ENCODE measurements at regions not wholly inside any gene's neighbourhood (a gene's known extent, or its start where the extent isn't known, plus 50 kb on each side); places are given as distances from the start of the nearest gene placed in this dataset.

DNA sequence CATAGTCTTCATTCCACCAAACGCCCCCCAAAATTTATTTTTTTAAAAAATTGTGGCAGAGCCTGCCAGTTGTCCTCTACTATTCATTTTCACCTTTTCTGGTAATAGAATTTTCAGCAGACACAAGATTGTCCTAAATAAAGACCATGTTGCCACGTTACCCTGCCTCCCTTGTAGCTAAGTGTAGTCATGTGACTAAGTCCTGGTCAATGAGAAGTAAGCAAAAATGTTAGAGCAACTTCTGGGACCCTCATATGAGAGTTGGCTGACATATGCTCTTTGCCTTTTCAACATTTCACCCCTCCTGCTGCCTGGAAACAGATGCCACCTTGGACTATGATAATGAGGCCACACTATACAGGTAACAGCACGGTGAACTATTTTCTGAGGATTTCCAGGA, 203.1 kb downstream of the PIK3R1 start:
- ATAC-seq (no peak), DNase-seq (no peak)
- Histone ChIP-seq H3K4me1 (peaks cover 0 to 23% of the 10 kb centered on the region in 2 donors), H3K4me3 (no peak overlapping the region), H3K36me3 (no peaks in the 10 kb centered on the region), H3K27me3 (no peaks in the 10 kb centered on the region), H3K27ac (no peak overlapping the region), H3K9me3 (no peaks in the 10 kb centered on the region)
- TF ChIP-seq, protein P1, sequence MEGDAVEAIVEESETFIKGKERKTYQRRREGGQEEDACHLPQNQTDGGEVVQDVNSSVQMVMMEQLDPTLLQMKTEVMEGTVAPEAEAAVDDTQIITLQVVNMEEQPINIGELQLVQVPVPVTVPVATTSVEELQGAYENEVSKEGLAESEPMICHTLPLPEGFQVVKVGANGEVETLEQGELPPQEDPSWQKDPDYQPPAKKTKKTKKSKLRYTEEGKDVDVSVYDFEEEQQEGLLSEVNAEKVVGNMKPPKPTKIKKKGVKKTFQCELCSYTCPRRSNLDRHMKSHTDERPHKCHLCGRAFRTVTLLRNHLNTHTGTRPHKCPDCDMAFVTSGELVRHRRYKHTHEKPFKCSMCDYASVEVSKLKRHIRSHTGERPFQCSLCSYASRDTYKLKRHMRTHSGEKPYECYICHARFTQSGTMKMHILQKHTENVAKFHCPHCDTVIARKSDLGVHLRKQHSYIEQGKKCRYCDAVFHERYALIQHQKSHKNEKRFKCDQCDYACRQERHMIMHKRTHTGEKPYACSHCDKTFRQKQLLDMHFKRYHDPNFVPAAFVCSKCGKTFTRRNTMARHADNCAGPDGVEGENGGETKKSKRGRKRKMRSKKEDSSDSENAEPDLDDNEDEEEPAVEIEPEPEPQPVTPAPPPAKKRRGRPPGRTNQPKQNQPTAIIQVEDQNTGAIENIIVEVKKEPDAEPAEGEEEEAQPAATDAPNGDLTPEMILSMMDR (IDR thresholded peaks at IDR 0.05) = no peak
- intact Hi-C loops (cut with DNase I) = no loop called here

DNA sequence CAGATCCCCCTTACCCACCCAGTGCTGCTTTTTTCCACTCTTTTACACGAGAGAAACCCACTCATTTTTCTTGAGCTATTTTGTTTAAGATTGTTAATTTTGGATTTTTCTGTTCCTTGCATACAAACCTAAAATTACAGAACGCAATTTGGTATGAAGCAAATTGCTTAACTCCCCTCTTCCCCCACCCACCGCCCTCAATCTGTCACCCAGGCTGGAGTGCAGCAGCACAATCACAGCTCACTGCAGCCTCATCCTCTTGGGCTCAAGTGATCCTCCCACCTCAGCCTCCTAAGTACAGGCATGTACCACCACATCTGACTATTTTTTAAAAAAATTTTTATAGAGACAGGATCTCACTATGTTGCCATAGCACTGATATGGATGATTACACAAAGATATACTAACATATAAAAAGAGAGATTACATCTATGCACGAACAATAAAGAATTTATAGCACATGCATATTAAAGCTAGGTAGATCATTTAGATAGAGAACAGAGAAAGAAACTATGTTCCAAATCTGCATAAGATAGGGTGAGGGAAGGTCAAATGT, 203.6 kb downstream of the PIK3R1 start:
- DNase-seq = no peak
- Histone ChIP-seq H3K27ac (peak overlapping the region in 1 of 2 donors; percentile 14), H3K27me3 (no peaks in the 10 kb centered on the region), H3K4me1 (peaks cover 0 to 23% of the 10 kb centered on the region in 2 donors), H3K4me3 (no peak overlapping the region), H3K9me3 (no peaks in the 10 kb centered on the region), H3K36me3 (no peaks in the 10 kb centered on the region)
- intact Hi-C loops (cut with DNase I) = no loop called here
- no peak for ATAC-seq
- TF ChIP-seq, protein P1 (IDR thresholded peaks at IDR 0.05) = no peak

DNA sequence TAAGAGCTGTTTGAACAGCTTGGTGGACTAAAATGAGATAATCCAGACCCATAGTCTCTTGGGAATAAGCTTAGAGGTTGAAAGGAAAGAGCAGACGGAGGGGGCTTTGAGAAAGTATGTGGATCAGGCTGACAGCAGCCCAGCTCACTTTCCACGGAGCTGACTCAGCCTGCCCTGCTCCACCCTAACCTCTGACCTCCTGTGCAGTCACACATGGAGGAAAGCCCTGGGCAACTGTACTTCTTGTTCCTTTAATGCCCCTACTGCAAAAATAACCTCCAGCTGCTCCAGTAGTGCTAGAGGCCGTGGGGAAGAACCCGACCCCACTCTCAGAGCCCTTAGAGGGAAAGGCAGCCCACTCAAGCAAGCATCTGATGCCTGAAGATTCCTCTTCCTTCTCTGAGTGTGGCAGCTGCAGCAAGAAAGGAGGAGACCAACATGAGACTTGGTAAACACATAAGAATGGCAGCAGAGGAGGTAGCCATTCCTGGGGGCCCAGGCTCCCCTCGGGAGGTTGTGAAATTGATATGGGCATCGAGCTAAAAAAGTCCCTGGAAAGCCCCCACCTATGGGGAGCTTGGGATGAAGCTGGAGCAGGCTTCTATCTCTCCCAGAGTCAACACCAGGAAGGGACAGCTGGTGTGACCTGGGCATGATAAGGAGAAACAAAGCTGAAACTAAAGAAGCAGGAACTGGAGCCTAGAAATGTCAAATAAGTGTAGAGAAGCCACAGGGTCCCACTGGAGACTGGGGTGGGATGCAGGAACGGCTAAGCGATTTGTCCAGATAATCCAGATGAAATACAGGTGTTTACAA, 204.3 kb downstream of the PIK3R1 start:
- TF ChIP-seq, protein P1 (IDR thresholded peaks at IDR 0.05) = no peak
- Histone ChIP-seq H3K27ac (peak overlapping the region in 1 of 2 donors; percentile 14), H3K36me3 (no peaks in the 10 kb centered on the region), H3K4me1 (peaks cover 0 to 26% of the 10 kb centered on the region in 2 donors), H3K27me3 (no peaks in the 10 kb centered on the region), H3K4me3 (no peak overlapping the region), H3K9me3 (no peaks in the 10 kb centered on the region)
- DNase-seq (no peak), ATAC-seq (peak; percentile 63)
- intact Hi-C loops (cut with DNase I) = no loop called here

DNA sequence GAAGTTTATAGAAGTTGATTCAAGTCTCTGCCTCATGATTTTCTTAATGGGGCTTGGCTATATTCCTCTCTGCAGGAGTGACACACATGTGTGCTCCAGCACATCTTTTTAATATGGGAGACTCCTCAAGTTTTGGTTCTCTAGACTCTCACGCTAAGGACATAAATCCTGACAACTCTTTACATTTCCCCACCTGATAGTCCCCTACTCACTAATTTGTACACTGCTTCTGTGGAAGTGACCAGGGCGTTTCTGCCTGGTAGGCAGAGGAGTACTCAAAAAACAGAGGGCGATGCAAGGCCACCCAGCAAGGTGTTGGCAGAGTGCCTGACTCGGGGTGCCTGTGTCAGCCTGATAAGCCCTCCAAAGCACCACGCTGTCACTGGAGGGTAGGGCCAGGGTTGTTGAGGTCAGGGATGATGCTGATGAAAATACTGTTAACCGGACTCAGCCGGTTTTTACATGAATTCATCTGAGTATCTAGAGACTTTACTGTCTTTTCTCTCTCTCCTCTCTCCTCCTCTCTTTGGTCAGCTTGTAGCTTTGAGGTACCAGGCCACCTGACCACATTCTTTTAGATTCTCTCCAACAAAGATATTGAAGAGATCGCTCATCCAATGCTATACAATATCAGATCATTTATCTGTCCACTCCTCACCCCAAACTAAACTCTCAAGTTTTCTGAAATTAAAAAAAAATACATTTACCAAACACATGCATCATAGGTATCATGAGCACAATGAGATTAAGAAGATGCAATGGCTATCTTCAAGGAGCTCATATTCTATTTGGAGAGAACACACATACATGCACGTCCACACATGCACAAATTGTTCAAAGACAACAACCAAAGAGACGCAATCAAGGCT, 205.2 kb downstream of the PIK3R1 start:
- Histone ChIP-seq H3K4me3 (no peak overlapping the region), H3K4me1 (peaks cover 0 to 28% of the 10 kb centered on the region in 2 donors), H3K9me3 (no peaks in the 10 kb centered on the region), H3K36me3 (no peaks in the 10 kb centered on the region), H3K27ac (no peak overlapping the region), H3K27me3 (no peaks in the 10 kb centered on the region)
- intact Hi-C loops (cut with DNase I) = no loop called here
- no peak for ATAC-seq
- TF ChIP-seq, protein P1 (IDR thresholded peaks at IDR 0.05) = no peak
- peak in 1 of 4 donors; percentile 56 for DNase-seq
